GM19035 (cell line): ENCODE measurements at regions not wholly inside any gene's neighbourhood (a gene's known extent, or its start where the extent isn't known, plus 50 kb on each side); places are given as distances from the start of the nearest gene placed in this dataset.

Experiments
- ATAC-seq: cut with Tn5 transposase; IDR thresholded peaks from one replicate; pipeline ENCODE4 v1.9.1; 2021; ENCODE audit not compliant: unreplicated experiment

- ATAC-seq, result no peak
These were observed 155.8 kb downstream of the ZNF608 start for GRCh38 chr5:124590686-124591085.

- no peak for ATAC-seq
These were observed 159.2 kb downstream of the ZNF608 start for GRCh38 chr5:124587280-124587679.

- peak; percentile 22 for ATAC-seq
These were observed 161.3 kb downstream of the ZNF608 start for GRCh38 chr5:124584991-124585715.

GRCh38 chr5:124583469-124584350 is 162.7 kb downstream of the ZNF608 start:
- peak; percentile 99 for ATAC-seq

GRCh38 chr5:124582561-124582840 is 163.9 kb downstream of the ZNF608 start:
- no peak for ATAC-seq

- ATAC-seq, result no peak
These were observed 164.5 kb downstream of the ZNF608 start for GRCh38 chr5:124581738-124582560.

- no peak for ATAC-seq
These were observed 165.3 kb downstream of the ZNF608 start for GRCh38 chr5:124580925-124581737.

- ATAC-seq, result no peak
These were observed 165.9 kb downstream of the ZNF608 start for GRCh38 chr5:124580512-124580911.

GRCh38 chr5:124576848-124577409 is 169.5 kb downstream of the ZNF608 start:
- ATAC-seq, result peak; percentile 87

- ATAC-seq, result no peak
These were observed 170.7 kb downstream of the ZNF608 start for GRCh38 chr5:124575725-124576124.

GRCh38 chr5:124574521-124575436 is 171.7 kb downstream of the ZNF608 start:
- ATAC-seq, result no peak

GRCh38 chr5:124572971-124573370 is 173.5 kb downstream of the ZNF608 start:
- ATAC-seq, result no peak

GRCh38 chr5:124570285-124571035 is 176.0 kb downstream of the ZNF608 start:
- ATAC-seq, result no peak

GRCh38 chr5:124566875-124567450 is 179.5 kb downstream of the ZNF608 start:
- no peak for ATAC-seq

GRCh38 chr5:124561451-124561850 is 185.0 kb downstream of the ZNF608 start:
- no peak for ATAC-seq

- ATAC-seq, result no peak
These were observed 186.1 kb downstream of the ZNF608 start for GRCh38 chr5:124560370-124560769.

- ATAC-seq, result no peak
These were observed 188.7 kb downstream of the ZNF608 start for GRCh38 chr5:124557761-124558160.
